RWPE2 (cell line): ENCODE measurements at regions not wholly inside any gene's neighbourhood (a gene's known extent, or its start where the extent isn't known, plus 50 kb on each side); places are given as distances from the start of the nearest gene placed in this dataset.
"Not testable (repeated sequence)": the region's sequence is repeated elsewhere in the genome, so short reads cannot be mapped to it uniquely, and the experiment has no call there.

Source experiments
- ATAC-seq: fragments of 200-7000 bp; cut with Tn5 transposase; 3 replicates; pipeline ENCODE4 v1.9.1; 2021; ENCODE audit warnings: low read depth
- DNase-seq: peaks from one replicate; pipeline ENCODE4 v3.0.0-alpha.2; 2020; ENCODE audit warnings: low spot score
- H3K27ac ChIP-seq: fragments of 450-650 bp; 2 replicates; pipeline ENCODE4 v1.5.1; 2017; ENCODE audit warnings: mild to moderate bottlenecking; ENCODE audit not compliant: poor library complexity, severe bottlenecking
- H3K27me3 ChIP-seq: fragments of 250-450 bp; sonication (Bioruptor Pico); 2 replicates; pipeline ENCODE4 v1.5.1; 2021; ENCODE audit warnings: mild to moderate bottlenecking, moderate library complexity; ENCODE audit not compliant: insufficient read depth, poor library complexity, severe bottlenecking
- H3K36me3 ChIP-seq: fragments of 250-450 bp; sonication (Bioruptor Pico); 2 replicates; pipeline ENCODE4 v1.5.1; 2020; ENCODE audit warnings: low read depth, mild to moderate bottlenecking, moderate library complexity
- H3K4me1 ChIP-seq: fragments of 250-450 bp; sonication (Bioruptor Pico); 2 replicates; pipeline ENCODE4 v1.5.1; 2021; ENCODE audit warnings: mild to moderate bottlenecking, moderate library complexity; ENCODE audit not compliant: insufficient read depth, poor library complexity, severe bottlenecking
- H3K4me3 ChIP-seq: fragments of 250-450 bp; sonication (Bioruptor Pico); 2 replicates; pipeline ENCODE4 v1.5.1; 2021; ENCODE audit warnings: mild to moderate bottlenecking, moderate library complexity; ENCODE audit not compliant: severe bottlenecking
- H3K9me3 ChIP-seq: fragments of 250-450 bp; sonication (Bioruptor Pico); 2 replicates; pipeline ENCODE4 v1.5.1; 2021; ENCODE audit warnings: mild to moderate bottlenecking, moderate library complexity; ENCODE audit not compliant: severe bottlenecking
- CTCF ChIP-seq: fragments of 450-650 bp; IDR thresholded peaks from one replicate; pipeline ENCODE4 v1.5.1; 2017; ENCODE audit warnings: mild to moderate bottlenecking, moderate library complexity; ENCODE audit not compliant: poor library complexity, severe bottlenecking

GRCh38 chr10:28087661-28088351, 88.9 kb upstream of the ODAD2 start:
- Histone ChIP-seq H3K36me3 (no peaks in the 10 kb centered on the region), H3K27me3 (no peaks in the 10 kb centered on the region), H3K9me3 (no peaks in the 10 kb centered on the region), H3K27ac (peak overlapping the region; percentile 96), H3K4me1 (peaks cover 33% of the 10 kb centered on the region), H3K4me3 (no peak overlapping the region)
- no peak for TF ChIP-seq CTCF
- DNase-seq (no peak), ATAC-seq (peak; percentile 66; the same call in 2 of the 3 replicates)

GRCh38 chr10:28085760-28086159, 86.9 kb upstream of the ODAD2 start:
- not testable (repeated sequence) for H3K36me3 ChIP-seq, DNase-seq, H3K27me3 ChIP-seq, H3K27ac ChIP-seq, H3K4me3 ChIP-seq, H3K9me3 ChIP-seq, ATAC-seq
- peaks cover 26% of the 10 kb centered on the region for H3K4me1 ChIP-seq

- DNase-seq = no peak
- Histone ChIP-seq H3K36me3 (no peaks in the 10 kb centered on the region), H3K27me3 (no peaks in the 10 kb centered on the region), H3K4me1 (peaks cover 14% of the 10 kb centered on the region), H3K4me3 (no peak overlapping the region), H3K27ac (no peak overlapping the region), H3K9me3 (no peaks in the 10 kb centered on the region)
- TF ChIP-seq CTCF = no peak
- ATAC-seq = no peak
Observed at GRCh38 chr10:28082885-28083284, 84.0 kb upstream of the ODAD2 start.

GRCh38 chr10:28082316-28082715, 83.4 kb upstream of the ODAD2 start:
- no peak for TF ChIP-seq CTCF
- no peak for ATAC-seq
- Histone ChIP-seq H3K36me3 (no peaks in the 10 kb centered on the region), H3K9me3 (no peaks in the 10 kb centered on the region), H3K4me1 (peaks cover 10% of the 10 kb centered on the region), H3K4me3 (no peak overlapping the region), H3K27ac (no peak overlapping the region), H3K27me3 (no peaks in the 10 kb centered on the region)
- no peak for DNase-seq

GRCh38 chr10:28077889-28078288, 79.0 kb upstream of the ODAD2 start:
- Histone ChIP-seq H3K4me3 (peak overlapping the region; percentile 10), H3K27me3 (no peaks in the 10 kb centered on the region), H3K9me3 (no peaks in the 10 kb centered on the region), H3K36me3 (no peaks in the 10 kb centered on the region), H3K4me1 (peaks cover 13% of the 10 kb centered on the region), H3K27ac (peak overlapping the region; percentile 94)
- no peak for TF ChIP-seq CTCF
- no peak for DNase-seq
- peak; percentile 87 for ATAC-seq
